Stimulated activated naive CD4-positive, alpha-beta T cell treated with Interleukin-2 at 50 U/mL for 16 hours (primary cell): ENCODE measurements at regions not wholly inside any gene's neighbourhood (a gene's known extent, or its start where the extent isn't known, plus 50 kb on each side); places are given as distances from the start of the nearest gene placed in this dataset.

Source experiments
- DNase-seq: peaks from one replicate; lab custom pipeline; 2025; lab: John Stamatoyannopoulos, UW

GRCh38 chr3:68163062-68163461, 508.6 kb upstream of the SUCLG2 start:
- DNase-seq: no peak

DNA sequence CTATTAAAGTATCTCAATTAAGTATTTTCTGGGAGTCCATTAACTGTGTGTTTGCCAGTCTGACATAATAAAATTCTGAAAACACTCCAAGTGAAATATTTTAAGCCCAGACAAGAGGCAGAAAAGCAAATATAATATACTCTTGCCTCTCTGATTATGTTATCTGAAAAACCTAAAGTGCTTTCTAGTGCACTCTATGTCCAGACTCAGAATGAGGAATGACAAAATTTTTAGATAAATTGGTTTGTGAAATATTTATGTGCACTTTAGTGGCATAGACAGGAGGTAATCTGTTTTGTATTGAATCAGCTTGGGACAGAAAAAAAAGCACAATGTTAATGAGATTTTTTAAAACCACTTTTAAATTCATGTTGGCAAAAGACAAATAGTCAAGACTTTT, 508.2 kb upstream of the SUCLG2 start:
- no peak for DNase-seq

- no peak for DNase-seq
Measured at GRCh38 chr3:68151359-68151758, 496.9 kb upstream of the SUCLG2 start.

DNA sequence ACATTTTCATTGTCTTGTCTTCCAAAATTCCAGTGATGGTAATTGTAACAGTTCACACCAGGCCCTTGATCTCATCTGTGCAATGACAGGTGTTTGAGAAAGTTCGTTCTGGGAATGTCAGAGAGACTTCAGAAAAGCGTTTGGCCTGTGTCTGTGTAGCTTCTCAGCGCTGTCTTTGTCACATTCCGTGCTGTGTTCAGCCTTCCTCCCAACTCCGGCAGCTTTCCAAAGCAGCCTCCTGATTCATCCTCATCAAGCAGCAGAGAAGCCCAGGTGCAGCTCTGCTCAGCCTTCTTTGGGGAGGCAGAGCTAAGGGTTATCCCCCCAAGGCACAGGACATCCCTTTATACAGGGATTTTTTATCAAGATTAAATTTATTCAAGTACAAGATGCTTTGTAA, 494.0 kb upstream of the SUCLG2 start:
- no peak for DNase-seq

GRCh38 chr3:68142441-68142840, 488.0 kb upstream of the SUCLG2 start:
- no peak for DNase-seq

DNA sequence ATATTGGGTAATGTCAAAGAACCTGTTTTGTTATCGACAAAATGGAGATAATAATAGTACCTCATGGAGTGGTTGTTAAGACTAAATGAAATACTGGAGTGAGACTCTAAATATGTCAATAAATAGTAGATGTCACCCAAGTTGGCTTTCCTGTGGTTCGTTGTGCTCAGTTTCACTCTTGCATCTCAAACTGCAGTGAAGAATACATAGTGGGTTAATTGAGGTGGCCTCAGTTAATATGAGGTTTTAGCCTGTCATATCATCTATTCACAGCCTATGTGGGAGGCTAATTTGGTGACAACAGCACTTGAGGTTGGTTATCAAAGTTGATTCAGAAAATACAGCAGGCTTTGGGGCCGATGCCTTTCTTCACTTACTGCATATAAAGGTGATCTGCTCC, 485.5 kb upstream of the SUCLG2 start:
- no peak for DNase-seq

DNA sequence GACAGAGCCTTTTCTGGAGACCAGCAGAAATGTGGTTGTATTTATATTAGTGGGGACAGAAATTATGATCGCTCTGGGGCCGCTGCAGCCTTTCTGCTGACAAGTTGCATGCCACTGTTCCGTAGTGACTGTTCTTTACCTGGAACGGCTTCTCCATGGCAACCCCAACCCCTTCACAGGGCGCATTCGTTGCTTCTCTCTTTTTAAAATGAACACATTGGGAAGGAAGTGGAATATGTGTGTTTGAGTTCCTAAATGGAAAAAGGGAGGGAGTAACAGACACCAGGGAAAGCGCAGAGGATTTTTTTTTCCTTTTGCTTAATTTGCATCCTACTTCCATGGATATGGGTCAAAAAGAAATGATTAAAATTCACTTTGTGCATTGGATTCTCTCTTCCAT, 482.0 kb upstream of the SUCLG2 start:
- no peak for DNase-seq

GRCh38 chr3:68135067-68135466, 480.7 kb upstream of the SUCLG2 start:
- no peak for DNase-seq

DNA sequence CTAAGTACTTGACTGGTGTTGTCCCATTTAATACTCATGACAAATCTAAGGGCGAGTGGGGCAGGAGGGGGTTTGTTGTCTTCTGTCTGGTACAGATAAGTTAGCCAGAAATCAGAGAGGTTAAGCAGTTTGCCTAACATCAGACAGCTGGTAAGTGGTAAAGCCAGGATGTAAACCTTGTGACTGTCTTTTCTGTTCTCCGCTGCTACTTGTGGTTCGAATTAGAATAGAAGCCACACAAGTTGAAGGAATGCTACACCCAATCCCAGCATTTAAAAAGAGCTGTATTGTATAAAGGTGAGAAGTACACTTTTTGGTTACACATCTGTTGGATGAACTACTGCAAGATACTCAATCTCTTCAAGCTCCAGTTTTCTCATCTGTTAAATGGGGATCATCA, 474.7 kb upstream of the SUCLG2 start:
- DNase-seq: no peak

GRCh38 chr3:68123231-68123630, 468.8 kb upstream of the SUCLG2 start:
- no peak for DNase-seq

- no peak for DNase-seq
Measured at GRCh38 chr3:68121287-68121686, 466.9 kb upstream of the SUCLG2 start.

DNA sequence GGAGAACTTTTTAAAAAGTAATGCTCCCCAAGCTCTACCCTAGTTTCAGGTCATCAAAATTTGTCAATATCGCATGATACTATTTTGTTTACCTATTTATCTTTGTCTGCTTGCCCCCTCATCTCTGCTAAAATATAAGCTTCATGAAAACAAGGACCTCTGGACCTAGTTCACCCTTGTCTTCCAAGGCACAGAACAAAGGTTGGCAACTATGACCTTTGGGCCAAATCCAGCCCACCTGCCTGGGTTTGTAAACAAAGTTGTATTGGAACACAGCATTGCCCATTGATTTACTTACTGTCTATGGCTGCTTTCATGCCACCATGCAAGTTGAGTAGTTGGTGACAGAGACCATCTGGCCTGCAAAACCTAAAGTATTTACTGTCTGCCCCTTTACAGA, 462.2 kb upstream of the SUCLG2 start:
- DNase-seq: no peak

DNA sequence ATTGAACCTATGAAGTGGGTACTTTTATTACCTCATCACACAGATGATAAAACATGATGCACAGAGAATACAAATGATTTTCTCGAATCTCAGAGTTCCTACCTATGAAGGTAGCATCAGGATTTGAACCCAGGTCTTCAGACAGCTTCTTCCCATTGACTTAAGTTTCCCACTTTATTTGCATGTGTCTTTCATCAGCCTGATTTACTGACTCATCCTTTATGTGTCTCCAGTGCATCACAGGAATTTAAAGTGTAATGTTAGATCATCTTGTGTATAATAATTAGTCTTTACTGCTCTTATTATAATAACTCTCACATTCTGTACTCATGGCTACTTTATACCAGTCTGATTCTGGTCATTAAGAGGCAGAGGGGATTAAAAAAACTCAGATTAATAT, 449.4 kb upstream of the SUCLG2 start:
- no peak for DNase-seq

- DNase-seq: no peak
Measured at GRCh38 chr3:68090571-68090970, 436.2 kb upstream of the SUCLG2 start.

GRCh38 chr3:68089572-68090011, 435.2 kb upstream of the SUCLG2 start:
- no peak for DNase-seq

GRCh38 chr3:68088636-68089035, 434.2 kb upstream of the SUCLG2 start:
- no peak for DNase-seq

GRCh38 chr3:68088216-68088615, 433.8 kb upstream of the SUCLG2 start:
- peak; percentile 5 for DNase-seq

DNA sequence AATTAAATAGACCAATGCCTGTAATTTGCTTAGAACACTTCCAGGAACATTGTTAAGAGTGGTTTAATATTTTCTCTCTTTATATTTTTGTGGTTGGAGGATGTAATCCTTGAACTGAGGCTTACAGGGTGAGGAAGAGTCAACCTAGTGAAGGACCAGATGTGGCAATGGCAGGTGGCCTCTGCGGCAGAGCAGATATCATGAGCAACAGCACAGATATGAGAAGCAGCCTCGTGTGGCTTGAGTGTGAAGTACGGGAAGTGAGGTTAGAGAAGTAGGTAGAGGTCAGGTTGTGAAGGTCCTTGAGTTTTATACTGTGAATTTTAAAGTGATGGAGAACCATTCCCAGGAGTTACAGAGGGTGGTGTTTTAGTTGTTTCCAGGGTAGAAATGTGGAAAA, 417.6 kb upstream of the SUCLG2 start:
- no peak for DNase-seq

DNA sequence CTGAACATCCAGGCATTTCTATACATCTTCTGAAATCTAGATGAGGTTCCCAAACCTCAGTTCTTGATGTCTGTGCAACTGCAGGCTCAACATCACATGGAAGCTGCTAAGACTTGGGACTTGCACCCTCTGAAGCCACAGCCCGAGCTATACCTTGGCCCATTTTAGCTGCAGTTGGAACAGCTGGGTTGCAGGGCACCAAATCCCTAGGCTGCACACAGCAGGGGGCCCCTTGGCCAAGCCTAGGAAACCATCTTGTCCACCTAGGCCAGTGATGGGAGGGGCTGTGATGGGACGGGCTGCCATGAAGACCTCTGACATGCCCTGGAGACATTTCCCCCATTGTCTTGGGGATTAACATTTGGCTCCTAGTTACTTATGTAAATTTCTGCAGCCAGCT, 415.8 kb upstream of the SUCLG2 start:
- no peak for DNase-seq

DNA sequence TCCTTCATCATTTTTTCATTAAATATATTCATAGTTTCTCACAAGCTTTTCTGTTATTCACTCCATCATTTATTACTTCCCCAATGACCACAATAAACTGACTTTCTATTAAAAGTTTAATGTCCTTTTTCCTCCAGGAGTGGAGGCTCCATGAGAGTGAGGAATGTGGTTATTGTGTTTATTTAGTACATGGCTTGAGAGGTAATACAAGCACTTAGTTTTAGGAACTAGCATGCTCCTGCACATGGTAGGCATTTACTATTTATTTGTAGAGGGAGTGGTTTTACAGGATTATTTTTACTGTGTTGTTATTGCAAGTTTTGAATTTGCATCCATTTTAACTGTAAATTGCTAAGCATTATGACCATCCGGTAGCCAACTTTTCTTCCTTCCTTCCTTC, 412.9 kb upstream of the SUCLG2 start:
- DNase-seq: no peak

- DNase-seq: no peak
Measured at GRCh38 chr3:68062926-68063325, 408.5 kb upstream of the SUCLG2 start.

DNA sequence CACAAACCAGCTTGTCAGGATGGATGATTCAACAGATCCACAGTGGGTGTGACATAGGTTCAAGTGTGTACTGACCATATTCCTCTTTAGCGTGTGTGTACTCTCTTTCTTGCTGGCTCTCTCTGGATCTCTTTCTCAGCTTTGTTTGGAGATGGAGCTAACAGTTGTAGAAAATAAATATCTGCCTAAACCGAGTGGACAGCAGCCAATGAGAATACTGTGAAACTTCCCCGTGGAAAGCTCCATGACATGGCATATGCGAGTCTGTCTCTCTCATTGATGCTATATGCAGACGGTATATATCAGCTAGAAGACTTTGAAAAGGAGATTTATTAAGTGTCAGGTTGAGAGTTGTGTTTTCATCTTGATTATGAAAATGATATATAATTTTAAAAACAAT, 406.5 kb upstream of the SUCLG2 start:
- no peak for DNase-seq

GRCh38 chr3:68060191-68060590, 405.8 kb upstream of the SUCLG2 start:
- no peak for DNase-seq

GRCh38 chr3:68059628-68060152, 405.3 kb upstream of the SUCLG2 start:
- DNase-seq: no peak
